GM11168 (cell line): ENCODE measurements at regions not wholly inside any gene's neighbourhood (a gene's known extent, or its start where the extent isn't known, plus 50 kb on each side); places are given as distances from the start of the nearest gene placed in this dataset.
"Not testable (repeated sequence)": the region's sequence is repeated elsewhere in the genome, so short reads cannot be mapped to it uniquely, and the experiment has no call there.

Experiments
- in situ Hi-C: fragments of 300-500 bp; cut with MboI; formaldehyde crosslinking; loops from one replicate; pipeline ENCODE4 v1.12.0; 2022; ENCODE audit warnings: low sequenced_read_pairs; ENCODE audit not compliant: unreplicated experiment

DNA sequence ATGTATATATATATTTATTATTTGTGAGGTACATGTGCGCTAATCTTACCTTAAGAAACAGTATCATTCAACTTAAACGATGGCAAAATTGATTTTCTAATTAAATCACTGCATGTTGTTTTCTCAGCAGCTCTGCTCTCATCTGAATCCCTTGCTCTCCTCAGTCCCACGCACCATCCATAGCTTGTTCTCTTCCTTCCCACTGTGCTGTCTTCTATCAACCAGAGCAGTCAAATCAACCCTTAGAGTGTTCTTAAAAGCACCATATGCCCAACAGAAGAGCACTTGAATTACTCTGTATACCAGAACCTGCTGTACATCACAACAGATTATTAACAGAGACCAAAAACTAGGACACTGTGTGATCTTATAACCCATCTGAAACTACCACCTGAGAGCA is 209.4 kb upstream of the G2E3 start:
- in situ Hi-C loops: no loop called here

DNA sequence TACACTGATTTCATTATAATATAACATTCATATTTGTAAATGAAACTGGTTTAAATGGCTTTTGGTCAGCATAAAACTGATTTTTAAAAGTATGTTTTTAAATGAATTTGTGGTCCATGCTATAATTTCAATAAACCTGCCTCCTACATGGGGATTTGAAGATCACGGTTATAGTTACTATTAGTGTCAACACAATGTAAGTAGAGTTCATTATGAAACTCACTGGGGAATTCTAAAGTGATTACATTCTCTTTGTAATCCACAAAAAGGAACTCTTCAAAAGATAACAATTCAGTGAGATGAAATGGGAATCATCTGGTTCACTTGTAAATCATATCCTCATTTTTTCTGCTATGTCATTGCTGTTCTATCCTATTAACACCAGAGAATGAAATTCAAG is 204.5 kb upstream of the G2E3 start:
- in situ Hi-C loops: no loop called here

DNA sequence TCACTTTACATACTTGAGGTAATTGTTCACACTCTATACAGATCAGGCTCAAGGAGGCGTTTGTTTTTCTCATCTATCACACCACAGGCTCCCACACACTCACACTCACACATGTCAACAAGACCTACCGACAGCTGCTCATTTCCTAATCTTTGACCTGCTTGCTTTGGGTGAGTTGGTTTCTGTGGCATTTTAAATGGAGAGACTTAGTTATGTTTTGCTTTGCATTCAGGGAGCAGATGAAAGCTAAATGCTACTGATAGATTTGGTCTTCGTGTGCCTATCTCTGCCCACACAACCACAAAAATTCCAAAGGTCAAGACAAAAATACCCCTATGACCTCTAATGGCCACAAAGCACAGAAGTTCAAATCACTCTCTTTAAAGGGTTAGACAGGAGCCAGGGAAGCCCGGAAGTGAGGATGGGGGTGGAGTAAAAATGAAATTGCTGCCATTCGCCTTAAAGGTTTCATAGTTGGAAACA is 203.5 kb upstream of the G2E3 start:
- in situ Hi-C loops: no loop called here

DNA sequence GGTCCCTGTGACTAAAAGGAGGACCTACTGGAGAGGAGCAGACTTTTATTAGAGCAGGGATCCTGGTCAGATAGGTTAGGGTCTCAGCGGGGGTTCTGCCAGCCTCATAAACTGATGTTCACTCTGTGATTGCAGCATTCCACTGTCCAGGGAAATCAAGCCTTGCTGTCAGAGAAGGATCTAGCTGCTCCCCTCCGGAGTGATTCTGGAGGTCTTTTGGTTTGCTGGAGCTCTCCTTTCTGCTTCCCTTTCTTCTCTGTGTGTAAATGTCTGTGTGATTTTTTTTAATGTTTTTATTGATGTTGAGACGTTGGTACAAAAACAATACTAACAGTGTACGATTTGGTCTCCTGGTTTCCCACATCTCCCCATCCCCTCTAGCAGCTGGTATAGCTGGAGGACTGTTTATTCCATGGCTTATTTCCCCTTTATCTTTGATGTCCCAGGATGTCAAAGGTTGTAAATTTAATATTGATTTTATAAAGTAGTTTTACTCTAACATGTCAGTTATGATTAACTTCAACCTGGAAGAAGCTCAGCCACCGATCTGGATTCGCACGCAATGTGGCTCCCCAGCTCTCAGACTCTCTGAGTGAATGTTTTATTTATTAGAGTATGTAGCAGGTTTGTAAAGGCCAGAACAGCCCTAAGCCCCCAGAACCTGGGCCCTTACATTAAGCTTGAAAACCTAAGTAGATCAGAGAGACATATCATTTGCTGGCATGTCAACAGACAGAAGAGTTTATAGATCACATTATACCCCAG is 202.3 kb upstream of the G2E3 start:
- in situ Hi-C loops: no loop called here

DNA sequence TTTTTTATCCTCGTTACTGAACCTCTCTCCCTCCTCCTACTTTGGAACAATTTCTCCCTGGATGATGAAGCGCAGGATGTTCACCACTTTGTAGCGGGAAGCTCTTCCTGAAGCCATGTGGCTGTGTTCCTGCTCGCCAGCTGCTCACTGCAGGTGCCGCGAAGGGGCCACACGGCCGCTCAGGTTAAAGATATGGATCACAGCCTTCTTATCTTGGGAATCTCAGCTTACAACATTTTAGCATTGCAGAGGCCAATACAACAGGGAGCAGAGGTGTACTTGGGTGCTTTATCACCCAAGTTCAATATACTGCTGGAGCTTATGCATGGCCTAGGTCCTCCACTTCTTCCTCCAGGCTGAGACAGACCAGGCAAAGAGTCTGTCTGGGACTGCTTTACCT is 201.2 kb upstream of the G2E3 start:
- in situ Hi-C loops: no loop called here

DNA sequence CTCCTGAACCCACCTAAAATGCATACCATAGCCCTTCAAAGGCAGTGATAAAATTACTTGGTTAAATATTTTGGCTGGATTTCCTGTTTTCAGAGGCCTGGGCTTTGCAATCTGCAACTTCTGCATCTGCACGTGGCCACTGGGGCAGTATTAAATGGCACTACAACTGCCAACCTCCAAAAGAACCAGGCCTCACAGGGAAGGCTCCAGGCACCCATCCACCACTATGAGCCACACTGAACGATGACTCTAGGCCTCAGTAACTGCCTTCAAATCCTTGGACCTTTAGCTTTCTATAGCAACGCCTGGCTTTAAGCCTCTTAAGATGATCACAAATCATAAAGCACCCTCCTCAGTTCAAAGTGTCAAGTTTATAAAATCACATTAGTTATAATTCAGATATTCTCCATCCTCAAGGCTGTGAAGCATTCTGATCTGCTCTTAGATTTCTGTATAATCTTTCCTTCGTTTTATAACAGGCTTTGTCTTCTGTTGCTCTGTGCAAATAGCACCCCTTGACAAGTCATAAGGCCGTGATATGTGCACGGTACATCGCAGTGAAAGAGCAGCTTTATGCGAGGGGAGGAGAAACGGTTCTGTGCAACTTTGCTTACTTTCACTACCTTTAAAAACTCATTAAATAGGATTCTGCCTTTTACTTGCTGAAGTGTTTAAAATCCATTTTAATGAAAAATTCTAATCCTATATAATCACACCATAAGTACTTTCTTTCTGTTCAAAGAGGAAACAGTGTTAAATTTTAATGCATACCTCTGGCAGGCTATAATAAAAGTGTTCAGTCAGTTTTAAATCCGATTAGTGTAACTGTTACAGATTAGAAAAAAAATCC is 196.4 kb upstream of the G2E3 start:
- in situ Hi-C loops: no loop called here

DNA sequence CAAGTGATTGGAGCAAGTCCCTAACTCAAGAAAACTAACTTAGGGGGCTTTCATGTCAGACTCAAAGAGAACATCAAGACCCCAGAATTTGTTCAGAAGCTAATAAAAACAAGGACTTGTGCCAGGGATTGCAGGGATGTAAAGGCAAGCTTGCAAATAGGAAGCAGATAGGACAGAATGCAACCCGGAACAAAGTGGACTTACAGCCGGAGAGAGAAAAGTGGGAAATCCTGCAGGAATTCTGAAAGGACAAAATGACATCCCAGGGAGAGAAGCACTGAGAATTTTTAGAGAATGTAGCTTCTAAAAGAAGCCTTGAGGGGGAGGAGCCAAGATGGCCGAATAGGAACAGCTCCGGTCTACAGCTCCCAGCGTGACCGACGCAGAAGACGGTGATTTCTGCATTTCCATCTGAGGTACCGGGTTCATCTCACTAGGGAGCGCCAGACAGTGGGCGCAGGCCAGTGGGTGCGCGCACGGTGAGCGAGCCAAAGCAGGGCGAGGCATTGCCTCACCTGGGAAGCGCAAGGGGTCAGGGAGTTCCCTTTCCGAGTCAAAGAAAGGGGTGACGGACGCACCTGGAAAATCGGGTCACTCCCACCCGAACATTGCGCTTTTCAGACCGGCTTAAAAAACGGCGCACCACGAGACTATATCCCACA is 195.6 kb upstream of the G2E3 start:
- in situ Hi-C loops: not testable (repeated sequence)

DNA sequence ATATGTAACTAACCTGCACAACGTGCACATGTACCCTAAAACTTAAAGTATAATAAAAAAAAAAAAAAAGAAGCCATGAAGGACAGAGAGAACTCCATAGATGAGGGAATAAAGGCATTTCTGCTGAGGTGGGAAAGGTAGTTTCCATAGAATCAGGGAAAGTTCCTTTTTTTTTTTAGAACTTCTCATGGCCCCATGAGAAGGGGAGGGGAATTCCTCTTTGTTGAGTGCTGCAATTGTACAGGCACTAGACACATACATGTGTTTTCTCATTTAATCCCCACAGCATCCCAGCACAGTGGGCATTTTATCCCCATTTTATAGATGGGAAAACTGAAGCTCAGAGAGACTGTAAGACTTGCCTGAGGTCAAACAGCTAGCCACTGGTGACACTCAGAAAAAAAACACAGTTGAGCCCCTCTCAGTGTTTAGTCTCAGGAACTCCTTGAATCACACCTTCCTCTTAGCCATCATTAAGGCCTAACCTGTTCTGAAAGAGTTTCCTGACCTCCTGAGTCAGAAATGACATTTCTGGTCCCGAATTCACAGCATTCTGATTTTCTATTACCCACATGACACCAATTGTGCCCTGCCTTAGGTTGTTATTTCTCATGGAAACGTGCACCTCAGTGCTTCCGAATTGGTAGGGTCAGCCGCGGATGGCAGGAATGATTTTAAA is 189.3 kb upstream of the G2E3 start:
- in situ Hi-C loops: no loop called here

DNA sequence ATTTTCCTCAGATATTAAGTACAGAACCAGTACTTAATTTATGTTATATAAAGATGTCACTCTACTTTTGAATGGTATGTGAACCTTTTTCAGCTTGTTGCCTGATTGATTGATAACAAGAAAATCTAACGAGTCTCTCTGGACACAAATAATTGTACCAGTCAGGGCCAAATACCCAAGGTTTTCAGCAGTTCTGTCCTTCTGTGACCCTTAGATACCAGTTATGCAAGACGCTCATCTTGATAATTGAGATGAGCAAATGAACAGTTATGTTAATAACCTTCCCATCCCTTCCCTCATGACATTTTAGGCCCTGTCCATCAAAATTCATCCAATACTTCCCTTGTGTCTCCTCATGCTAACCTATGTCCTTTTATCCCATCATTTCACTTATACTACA is 185.9 kb upstream of the G2E3 start:
- in situ Hi-C loops: no loop called here

DNA sequence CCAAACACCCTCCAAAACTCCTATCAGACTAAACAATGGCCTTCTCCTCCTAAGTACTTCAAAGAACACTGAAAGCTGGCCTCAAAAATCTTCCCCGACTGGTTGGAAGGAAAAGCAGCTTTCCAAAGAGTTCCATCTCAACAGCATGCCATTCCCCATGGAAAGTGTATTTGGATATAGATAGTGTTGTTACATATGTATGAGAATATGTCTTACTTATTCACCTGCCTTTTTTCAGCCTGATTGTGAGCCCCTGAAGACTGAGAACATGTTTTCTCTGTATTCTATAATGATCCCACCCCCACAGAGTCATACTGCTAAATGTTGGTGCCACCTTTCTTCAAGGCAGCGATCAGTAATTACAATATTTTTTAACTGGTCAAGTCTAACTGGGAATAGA is 185.4 kb upstream of the G2E3 start:
- in situ Hi-C loops: no loop called here

DNA sequence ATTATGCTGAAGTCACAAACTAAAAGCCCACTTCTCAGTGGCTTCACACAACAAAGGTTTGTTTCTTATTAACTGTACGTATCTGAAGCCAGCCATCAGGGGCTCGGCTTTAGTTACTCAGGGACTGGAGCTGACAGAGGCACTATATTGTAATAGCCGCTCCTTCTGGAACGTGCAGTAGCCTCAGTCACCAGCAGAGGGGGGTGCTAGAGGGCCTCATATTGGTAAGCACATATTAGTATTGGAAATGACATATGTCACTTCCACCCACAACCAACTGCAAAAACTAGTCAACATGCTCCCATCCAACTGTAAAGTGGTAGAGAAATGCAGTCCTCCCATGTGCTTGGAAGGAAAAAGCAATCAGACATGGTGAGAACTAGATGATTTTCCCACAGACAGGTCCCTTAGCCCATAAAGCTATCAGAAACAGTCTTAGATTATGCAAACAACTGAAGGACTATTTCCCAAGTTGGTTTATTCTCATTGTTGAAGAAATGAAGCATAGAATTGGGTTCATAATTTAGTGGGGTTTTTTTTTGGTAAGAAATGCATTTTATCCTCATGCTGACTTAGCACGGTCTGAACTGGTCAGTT is 183.6 kb upstream of the G2E3 start:
- in situ Hi-C loops: no loop called here

DNA sequence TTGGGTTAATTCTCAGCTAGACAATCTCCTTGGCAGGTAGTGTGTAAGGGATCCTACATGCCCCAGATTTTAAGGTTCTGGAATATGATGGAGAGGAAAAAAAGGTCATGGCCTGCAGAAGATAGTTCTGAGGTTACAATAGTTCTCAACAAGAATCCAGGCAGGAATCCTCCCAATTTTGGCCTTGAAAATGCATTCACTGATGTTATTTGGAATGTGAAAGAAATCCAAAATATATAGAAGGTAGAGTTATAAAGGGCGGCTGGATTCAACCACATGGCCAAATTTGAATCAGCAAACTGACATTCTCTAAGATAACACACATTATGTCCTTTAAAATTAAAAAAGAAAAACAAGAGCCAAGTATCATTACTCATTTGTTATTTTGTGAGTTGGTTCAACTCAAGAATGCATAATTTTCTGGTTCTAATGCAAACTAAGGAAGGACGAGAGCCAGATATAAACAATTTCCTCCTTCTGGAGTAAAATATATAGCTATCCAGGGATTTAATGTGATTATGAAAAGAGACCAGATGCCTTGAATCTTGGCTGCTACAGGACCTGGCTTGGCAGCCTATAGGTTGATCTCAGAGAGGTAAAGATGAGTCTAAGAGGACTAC is 177.0 kb upstream of the G2E3 start:
- in situ Hi-C loops: no loop called here

DNA sequence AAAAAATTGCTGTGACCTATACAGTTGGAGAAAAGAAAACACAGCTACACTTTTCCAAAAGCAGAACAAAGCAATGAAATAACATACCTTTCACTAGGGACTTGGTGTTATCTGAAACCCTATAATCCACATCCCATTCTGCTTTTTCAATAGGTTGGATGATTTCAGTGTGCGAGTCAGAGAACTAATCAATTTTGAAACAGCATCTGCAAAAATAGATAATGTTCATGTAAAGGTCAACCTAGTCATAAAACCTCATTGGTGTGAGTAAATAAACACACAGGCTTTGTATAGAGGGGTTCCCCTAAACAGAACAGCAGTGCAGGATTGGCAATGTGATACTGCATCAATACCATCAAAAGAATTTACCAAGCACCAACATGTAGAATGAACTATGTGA is 173.0 kb upstream of the G2E3 start:
- in situ Hi-C loops: no loop called here

DNA sequence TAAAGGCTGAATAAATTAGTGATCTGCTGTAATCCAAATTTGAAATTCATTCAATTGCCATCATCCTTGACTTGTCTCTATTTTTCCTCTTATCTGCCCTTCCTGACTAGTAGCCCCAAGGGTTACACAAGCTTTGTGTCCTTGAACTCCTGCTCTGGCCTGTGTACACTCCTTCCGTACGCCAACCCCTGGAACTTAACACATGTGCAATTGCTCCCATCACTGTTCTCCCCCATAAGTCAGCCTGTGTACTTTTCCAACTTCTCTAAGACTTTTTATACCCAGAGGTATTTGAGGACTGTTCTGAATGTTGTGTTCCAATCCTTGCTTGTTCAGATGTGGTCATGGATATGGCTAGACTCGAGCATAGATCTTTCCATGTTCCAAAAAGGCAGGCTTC is 171.1 kb upstream of the G2E3 start:
- in situ Hi-C loops: no loop called here

DNA sequence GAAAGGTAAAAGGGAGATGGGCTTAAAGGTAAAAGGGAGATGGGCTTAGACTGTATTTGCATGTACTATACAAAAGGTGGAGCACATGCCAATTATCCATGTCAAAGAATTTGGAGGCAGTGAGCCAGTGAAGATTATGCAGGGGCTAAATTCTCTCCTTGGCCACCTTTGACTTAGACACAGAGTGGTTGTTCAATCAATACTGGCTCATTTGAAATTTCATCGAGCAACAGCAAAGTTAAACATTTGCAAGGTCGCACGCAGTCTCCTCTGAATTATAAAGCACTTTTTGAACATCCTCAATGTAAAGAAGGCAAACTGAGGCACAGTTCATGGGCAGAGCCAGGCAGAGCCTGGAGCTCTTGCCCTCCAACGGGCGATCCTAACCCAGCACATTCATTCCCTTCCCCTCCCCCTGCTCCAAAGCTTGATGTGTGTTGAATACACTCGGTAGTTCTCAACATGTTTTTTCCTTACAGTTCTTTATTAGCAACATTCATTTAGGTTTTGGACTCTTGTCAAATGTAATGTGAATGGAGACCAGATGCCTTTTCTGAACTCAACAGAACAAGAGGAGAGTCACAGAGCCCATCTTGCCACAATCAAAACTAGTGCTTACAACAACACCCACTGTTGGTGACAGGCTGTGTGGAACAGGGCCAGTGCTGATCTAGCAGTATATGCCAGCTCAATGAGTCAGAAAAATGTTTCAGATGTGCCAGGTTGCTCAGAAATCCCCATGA is 169.7 kb upstream of the G2E3 start:
- in situ Hi-C loops: no loop called here

DNA sequence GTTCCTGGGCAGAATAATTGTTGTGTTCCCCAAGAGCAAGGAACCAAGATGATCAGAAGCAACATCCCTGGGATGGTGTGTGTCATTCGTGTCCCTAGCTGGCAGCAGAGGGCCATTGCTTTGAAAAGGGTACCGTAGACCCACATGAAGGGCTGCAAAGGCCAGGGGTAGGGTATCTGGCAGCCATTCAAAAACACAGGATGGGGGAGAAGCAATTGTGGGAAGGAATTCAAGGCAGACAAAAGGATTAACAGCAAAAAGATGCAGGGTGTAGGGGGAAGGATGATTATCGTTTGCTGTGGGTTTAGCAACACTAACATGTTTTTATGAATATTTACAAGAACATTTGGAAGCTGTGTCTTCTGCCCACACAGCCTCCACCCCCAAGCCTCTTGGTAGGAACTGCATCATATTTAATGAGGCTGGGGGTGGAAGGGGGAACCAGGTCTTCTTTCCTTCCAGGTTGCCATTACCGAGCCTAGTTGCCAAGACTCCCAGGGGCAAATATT is 169.0 kb upstream of the G2E3 start:
- in situ Hi-C loops: no loop called here

DNA sequence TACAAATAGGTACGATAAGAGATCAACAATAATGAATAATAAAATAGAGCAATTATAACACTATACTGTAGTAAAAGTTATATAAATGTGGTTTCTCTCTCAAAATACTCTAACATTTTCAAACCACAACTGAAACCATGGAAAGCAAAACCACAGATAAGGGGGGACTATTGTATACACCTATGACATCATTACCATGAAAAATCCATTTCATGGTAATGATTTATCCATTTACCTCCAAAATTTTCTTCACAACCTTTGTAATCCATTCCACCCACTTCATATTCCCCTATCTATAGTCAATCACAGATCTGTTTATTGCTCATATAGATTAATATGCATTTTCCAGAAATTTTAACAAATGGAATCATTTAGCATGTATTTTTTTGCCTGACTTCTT is 163.9 kb upstream of the G2E3 start:
- in situ Hi-C loops: no loop called here

DNA sequence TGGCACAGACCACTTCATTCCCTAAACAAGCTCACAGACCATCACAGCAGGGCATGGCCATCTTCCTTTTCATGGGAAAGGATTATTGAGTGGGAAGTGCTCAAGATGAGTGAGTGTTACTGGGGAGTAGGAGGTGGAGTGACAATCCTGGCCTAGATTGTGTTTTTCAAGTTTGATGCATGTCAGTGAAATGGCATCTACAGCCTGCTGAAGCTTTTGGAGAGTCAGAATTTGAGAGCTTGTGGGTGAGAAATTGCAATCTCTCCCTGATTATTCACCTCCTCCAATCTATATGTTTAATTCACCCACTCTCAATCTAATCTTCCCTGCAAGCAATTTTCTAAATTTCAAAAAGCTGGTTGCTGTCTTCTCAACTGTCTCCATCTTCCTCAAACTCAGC is 156.1 kb upstream of the G2E3 start:
- in situ Hi-C loops: no loop called here

DNA sequence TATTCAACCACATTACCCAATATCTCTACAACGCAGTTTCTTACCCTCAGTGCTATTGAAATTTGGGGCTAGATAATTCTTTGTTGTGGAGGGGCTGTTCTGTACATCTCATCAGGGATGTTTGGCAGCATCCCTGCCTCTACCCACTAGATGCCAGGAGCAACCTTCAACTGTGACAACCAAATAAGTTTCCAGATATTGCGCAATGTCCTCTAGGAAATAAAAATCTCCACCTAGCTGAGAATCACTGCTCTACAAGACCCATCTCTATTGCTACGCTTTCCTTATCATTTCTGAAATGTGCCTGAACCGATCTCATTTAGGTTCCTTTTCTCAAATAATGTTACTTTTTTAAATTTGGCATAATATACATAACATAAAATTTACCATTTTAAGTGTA is 155.2 kb upstream of the G2E3 start:
- in situ Hi-C loops: no loop called here
